ENCODE measurements at regions not wholly inside any gene's neighbourhood (a gene's known extent, or its start where the extent isn't known, plus 50 kb on each side); places are given as distances from the start of the nearest gene placed in this dataset.
A peak's percentile ranks its signal among the peaks of the same experiment; 100 is the strongest.
"Not testable (repeated sequence)": the region's sequence is repeated elsewhere in the genome, so short reads cannot be mapped to it uniquely, and the experiment has no call there.

GRCh38 chr14:87034680-87035079 is 958.3 kb downstream of the GALC start:
- no peak for DNase-seq

GRCh38 chr14:87030197-87030596 is 962.8 kb downstream of the GALC start:
- no peak for DNase-seq

GRCh38 chr14:87020106-87020505 is 972.9 kb downstream of the GALC start:
- not testable (repeated sequence) for DNase-seq

- DNase-seq: no peak
Measured at GRCh38 chr14:87018294-87018693, 974.7 kb downstream of the GALC start.

- DNase-seq: no peak
Measured at GRCh38 chr14:87017335-87017734, 975.6 kb downstream of the GALC start.

GRCh38 chr14:87014856-87015255 is 978.1 kb downstream of the GALC start:
- DNase-seq: no peak

- DNase-seq: no peak
Measured at GRCh38 chr14:87013583-87013982, 979.4 kb downstream of the GALC start.

GRCh38 chr14:87008965-87009364 is 984.0 kb downstream of the GALC start:
- DNase-seq: no peak

GRCh38 chr14:87005280-87005679 is 987.7 kb downstream of the GALC start:
- no peak for DNase-seq

GRCh38 chr14:87002776-87003175 is 990.2 kb downstream of the GALC start:
- DNase-seq: no peak

- DNase-seq: no peak
Measured at GRCh38 chr14:87001333-87001732, 991.6 kb downstream of the GALC start.

- no peak for DNase-seq
Measured at GRCh38 chr14:87000081-87000480, 992.9 kb downstream of the GALC start.

GRCh38 chr14:86999036-86999435 is 993.9 kb downstream of the GALC start:
- DNase-seq: no peak

GRCh38 chr14:86997271-86997670 is 995.7 kb downstream of the GALC start:
- no peak for DNase-seq

GRCh38 chr14:86990396-86990795 is 1002.6 kb downstream of the GALC start:
- no peak for DNase-seq

GRCh38 chr14:86989285-86989684 is 1003.7 kb downstream of the GALC start:
- no peak for DNase-seq

- no peak for DNase-seq
Measured at GRCh38 chr14:86987966-86988365, 1005.0 kb downstream of the GALC start.

- DNase-seq: no peak
Measured at GRCh38 chr14:86973177-86973576, 1019.8 kb downstream of the GALC start.

GRCh38 chr14:86971292-86971691 is 1021.7 kb downstream of the GALC start:
- no peak for DNase-seq

GRCh38 chr14:86961106-86961716 is 1031.8 kb downstream of the GALC start:
- DNase-seq: peak; percentile 26

- DNase-seq: no peak
Measured at GRCh38 chr14:86955771-86956354, 1037.1 kb downstream of the GALC start.

- DNase-seq: no peak
Measured at GRCh38 chr14:86954623-86955022, 1038.4 kb downstream of the GALC start.

GRCh38 chr14:86946446-86946845 is 1046.5 kb downstream of the GALC start:
- DNase-seq: no peak

GRCh38 chr14:86944434-86944833 is 1048.5 kb downstream of the GALC start:
- DNase-seq: no peak
